Endothelial cell (in vitro differentiated cells): ENCODE measurements at regions not wholly inside any gene's neighbourhood (a gene's known extent, or its start where the extent isn't known, plus 50 kb on each side); places are given as distances from the start of the nearest gene placed in this dataset.

Experiments used
- DNase-seq: peaks from one replicate; pipeline ENCODE4 v3.0.0; 2021; ENCODE audit warnings: low spot score
- H3K27ac Mint-ChIP-seq: one replicate; pipeline ENCODE4 v1.8.0; 2021; ENCODE audit warnings: mixed read lengths, inconsistent platforms; ENCODE audit not compliant: unreplicated experiment
- H3K27me3 Mint-ChIP-seq: one replicate; pipeline ENCODE4 v1.8.0; 2021; ENCODE audit warnings: mild to moderate bottlenecking, moderate library complexity, mixed read lengths, inconsistent platforms; ENCODE audit not compliant: unreplicated experiment
- H3K36me3 Mint-ChIP-seq: one replicate; pipeline ENCODE4 v1.8.0; 2021; ENCODE audit warnings: mild to moderate bottlenecking, low read depth, mixed read lengths, inconsistent platforms; ENCODE audit not compliant: unreplicated experiment
- H3K4me1 Mint-ChIP-seq: one replicate; pipeline ENCODE4 v1.8.0; 2021; ENCODE audit warnings: mild to moderate bottlenecking, mixed read lengths, inconsistent platforms; ENCODE audit not compliant: unreplicated experiment
- H3K4me3 Mint-ChIP-seq: one replicate; pipeline ENCODE4 v1.8.0; 2021; ENCODE audit warnings: mild to moderate bottlenecking, mixed read lengths, inconsistent platforms; ENCODE audit not compliant: unreplicated experiment
- H3K9me3 Mint-ChIP-seq: one replicate; pipeline ENCODE4 v1.8.0; 2021; ENCODE audit warnings: mixed read lengths, inconsistent platforms; ENCODE audit not compliant: unreplicated experiment
- TF ChIP-seq, protein P1 (sequence below): fragments of 200-600 bp; sonication (generic); IDR thresholded peaks from one replicate; pipeline ENCODE4 v1.5.0; 2021; ENCODE audit warnings: antibody characterized with exemption; ENCODE audit not compliant: unreplicated experiment

DNA sequence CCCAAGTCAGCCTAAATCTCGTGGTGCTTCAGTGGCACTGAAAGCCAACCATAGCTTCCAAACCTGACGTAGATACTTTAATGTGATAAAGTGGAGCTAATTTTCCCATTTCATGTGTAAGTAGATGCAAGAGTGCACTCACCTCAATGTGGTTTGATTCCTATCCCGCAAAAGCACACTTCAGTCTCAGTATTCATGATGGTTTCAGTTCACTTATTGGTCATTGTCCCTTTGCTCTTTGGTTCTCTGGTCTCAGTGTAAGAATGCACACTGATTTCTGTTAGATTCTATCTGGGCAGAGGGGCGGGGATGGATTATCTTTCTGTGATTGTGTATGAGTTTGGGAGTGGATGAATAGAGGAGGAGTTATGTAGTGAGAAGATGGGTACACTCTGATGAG lies 340.6 kb downstream of the KCNRG start:
- H3K36me3 Mint-ChIP-seq, result no peaks in the 10 kb centered on the region

DNA sequence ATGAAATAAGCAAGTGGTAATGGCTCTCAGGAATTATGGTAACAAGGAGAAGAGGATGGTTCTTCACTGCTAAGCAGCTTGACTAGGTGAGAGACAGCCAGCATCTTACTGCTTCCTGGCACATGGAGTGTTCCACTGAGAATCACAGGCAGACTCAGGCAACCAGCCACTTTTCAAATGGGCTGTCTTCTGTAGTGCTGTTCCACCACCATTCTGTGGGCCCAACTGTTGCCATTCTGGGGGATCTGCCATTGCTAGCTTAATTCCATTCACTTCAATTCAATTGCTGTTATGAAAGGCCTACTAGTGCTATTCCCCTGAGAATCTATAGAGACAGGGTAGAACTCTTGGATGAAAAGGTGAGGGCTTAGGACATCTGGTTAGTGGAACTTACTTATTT lies 341.9 kb downstream of the KCNRG start:
- no peak for DNase-seq
- TF ChIP-seq, protein P1, sequence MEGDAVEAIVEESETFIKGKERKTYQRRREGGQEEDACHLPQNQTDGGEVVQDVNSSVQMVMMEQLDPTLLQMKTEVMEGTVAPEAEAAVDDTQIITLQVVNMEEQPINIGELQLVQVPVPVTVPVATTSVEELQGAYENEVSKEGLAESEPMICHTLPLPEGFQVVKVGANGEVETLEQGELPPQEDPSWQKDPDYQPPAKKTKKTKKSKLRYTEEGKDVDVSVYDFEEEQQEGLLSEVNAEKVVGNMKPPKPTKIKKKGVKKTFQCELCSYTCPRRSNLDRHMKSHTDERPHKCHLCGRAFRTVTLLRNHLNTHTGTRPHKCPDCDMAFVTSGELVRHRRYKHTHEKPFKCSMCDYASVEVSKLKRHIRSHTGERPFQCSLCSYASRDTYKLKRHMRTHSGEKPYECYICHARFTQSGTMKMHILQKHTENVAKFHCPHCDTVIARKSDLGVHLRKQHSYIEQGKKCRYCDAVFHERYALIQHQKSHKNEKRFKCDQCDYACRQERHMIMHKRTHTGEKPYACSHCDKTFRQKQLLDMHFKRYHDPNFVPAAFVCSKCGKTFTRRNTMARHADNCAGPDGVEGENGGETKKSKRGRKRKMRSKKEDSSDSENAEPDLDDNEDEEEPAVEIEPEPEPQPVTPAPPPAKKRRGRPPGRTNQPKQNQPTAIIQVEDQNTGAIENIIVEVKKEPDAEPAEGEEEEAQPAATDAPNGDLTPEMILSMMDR, result no peak
- Mint-ChIP-seq H3K4me3 (no peak overlapping the region), H3K27me3 (no peaks in the 10 kb centered on the region), H3K27ac (no peak overlapping the region), H3K36me3 (no peaks in the 10 kb centered on the region), H3K4me1 (no peaks in the 10 kb centered on the region), H3K9me3 (no peaks in the 10 kb centered on the region)

More for the DNA sequence above, 340.6 kb downstream of the KCNRG start:
- TF ChIP-seq, protein P1, result no peak
- H3K27me3 Mint-ChIP-seq, result no peaks in the 10 kb centered on the region
- no peaks in the 10 kb centered on the region for H3K4me1 Mint-ChIP-seq
- H3K9me3 Mint-ChIP-seq, result no peaks in the 10 kb centered on the region
- H3K4me3 Mint-ChIP-seq, result no peak overlapping the region
- H3K27ac Mint-ChIP-seq, result no peak overlapping the region
- no peak for DNase-seq

DNA sequence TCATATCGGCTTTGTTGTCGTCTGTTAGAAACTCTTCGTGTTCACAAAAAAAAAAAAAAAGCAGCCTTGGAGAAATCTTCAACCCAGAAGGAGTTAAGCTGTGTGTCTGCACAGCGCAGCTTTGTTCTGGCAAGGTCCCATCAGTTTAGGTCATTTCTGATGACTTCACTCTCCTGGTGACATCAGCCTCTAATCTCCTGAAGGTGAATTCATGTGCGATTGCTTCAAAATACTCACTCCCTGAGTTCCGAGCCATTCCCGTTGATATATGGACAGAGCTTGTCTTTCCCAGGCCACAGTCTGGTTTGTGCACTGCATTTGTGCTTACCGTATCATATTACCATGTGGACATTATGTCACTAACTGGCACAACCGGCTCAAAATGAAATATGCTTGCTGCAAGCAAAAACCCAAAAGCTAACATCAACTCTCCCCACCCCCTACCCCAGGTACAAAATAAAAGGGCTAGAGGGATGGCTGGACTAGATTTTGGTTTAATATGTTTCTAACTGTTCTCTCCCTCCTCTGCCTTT lies 342.4 kb downstream of the KCNRG start:
- no peaks in the 10 kb centered on the region for H3K36me3 Mint-ChIP-seq
- no peaks in the 10 kb centered on the region for H3K4me1 Mint-ChIP-seq
- H3K27me3 Mint-ChIP-seq, result peaks cover 3% of the 10 kb centered on the region
- no peak for DNase-seq
- H3K9me3 Mint-ChIP-seq, result no peaks in the 10 kb centered on the region
- no peak overlapping the region for H3K4me3 Mint-ChIP-seq
- TF ChIP-seq, protein P1, result no peak
- no peak overlapping the region for H3K27ac Mint-ChIP-seq

DNA sequence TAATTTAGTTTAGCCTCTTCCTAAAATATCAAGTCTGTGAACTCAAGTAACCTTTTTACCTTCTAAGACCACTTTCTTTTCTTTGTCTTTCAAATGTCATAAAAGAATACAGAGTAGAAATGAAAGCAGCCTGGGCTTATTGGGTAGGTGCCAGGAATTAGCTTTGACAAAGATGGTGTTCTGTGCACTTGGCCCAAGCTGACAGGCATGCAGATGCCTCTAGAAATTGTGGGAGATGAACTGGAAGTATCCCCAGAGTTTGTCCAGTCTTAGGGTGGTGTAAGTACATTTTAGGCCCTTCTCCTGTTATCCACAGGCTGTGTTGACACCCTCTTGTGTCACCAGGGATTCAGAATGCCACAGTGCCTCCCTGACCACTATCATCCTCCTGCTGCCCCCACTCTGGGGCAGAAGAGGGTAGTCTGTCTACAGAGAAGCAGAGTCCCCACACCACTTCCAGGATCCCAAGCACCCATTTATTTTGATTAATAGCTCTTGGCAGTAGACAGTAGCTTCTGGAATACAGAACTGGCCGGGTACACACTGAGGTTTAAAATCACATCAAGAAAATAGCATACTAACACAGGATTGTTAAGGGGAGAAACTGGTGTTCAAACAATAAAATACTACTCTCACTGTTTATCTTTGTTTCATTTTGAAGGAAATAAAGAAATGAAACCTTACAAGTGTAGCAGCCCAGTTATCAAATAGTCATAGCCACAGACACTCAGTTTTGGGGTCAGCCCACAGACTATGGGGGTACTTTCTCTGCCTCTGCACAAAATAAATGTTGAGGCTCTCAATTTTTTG lies 343.2 kb downstream of the KCNRG start:
- TF ChIP-seq, protein P1, result no peak
- Mint-ChIP-seq H3K27ac (no peak overlapping the region), H3K36me3 (no peaks in the 10 kb centered on the region), H3K27me3 (peaks cover 3% of the 10 kb centered on the region), H3K4me3 (no peak overlapping the region), H3K9me3 (no peaks in the 10 kb centered on the region), H3K4me1 (peaks cover under 1% of the 10 kb centered on the region)
- no peak for DNase-seq

- H3K27ac Mint-ChIP-seq, result no peak overlapping the region
- H3K4me3 Mint-ChIP-seq, result no peak overlapping the region
- no peaks in the 10 kb centered on the region for H3K9me3 Mint-ChIP-seq
- H3K27me3 Mint-ChIP-seq, result peaks cover 3% of the 10 kb centered on the region
- peaks cover 3% of the 10 kb centered on the region for H3K4me1 Mint-ChIP-seq
- TF ChIP-seq, protein P1, result no peak
- no peak for DNase-seq
- no peaks in the 10 kb centered on the region for H3K36me3 Mint-ChIP-seq
These were observed 343.8 kb downstream of the KCNRG start for GRCh38 chr13:50359041-50359367.
